NCI-H82 (cell line): ENCODE measurements at regions not wholly inside any gene's neighbourhood (a gene's known extent, or its start where the extent isn't known, plus 50 kb on each side); places are given as distances from the start of the nearest gene placed in this dataset.
"Not testable (repeated sequence)": the region's sequence is repeated elsewhere in the genome, so short reads cannot be mapped to it uniquely, and the experiment has no call there.

Experiments
- DNase-seq: peaks from one replicate; lab custom pipeline; 2025; lab: John Stamatoyannopoulos, UW

DNA sequence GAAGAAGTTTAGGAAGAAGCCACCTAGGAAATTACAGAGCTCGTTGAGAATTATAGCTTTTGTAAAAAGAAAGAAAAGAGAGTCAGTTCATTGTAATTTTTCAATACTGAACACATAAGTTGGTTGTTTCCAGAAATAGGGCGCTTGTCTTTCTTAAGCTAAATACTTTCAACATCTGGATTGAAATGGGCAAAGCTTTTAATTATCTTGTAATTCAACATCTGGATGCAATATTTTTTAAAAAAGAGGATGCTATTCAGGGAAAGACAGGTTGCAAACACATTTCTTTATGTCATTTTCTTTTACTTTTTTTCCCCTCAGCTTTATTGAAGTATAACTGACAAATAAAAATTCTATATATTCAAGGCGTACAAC lies 100.7 kb upstream of the TRPC7 start:
- DNase-seq: no peak

DNA sequence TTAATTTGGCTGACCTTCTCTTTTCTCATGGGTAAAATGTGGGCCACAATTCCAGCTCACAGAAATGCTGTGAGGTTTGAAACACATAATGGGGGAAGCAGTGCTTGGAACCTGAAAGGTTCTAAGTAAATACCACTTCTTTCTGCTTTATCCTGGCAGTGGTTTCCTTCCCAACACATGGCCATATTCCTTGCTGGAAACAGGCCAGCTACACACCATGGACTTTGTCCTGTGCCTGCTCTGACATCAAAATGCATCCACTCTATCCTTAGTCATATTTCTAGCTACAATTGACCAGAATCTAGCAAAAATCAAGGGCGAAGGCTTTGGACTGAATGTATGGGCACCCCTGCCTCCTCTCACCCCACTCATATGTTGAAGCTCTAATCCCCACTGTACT lies 93.1 kb upstream of the TRPC7 start:
- no peak for DNase-seq

DNA sequence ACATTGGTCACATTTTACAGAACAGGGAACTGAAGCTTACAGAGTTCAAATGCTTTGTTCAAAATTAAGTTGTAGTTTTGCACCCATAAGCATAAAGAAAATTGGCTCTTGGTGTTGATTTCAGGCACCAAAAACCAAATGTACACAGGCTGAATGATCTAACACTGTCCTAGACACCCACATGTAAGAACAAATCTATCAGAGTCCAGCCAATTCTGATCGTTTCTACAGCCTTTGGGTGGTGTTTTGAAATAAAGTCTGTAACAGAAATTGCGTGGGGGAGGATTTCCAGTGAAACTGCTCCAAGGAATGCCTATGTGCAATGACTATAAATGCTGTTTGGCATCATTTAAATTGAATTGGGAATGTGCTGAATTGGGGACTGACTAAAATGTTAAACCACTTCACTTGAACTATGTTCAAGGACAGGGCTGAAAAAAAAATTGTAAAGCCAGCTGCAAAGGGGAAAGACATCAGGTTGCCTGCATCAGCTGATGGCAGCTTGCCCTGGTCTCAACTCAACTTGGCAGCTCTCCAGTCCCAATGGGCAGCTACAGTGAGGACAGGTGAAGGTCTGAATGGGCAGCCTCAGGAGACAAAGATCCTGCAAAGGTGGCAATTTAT lies 92.2 kb upstream of the TRPC7 start:
- no peak for DNase-seq

DNA sequence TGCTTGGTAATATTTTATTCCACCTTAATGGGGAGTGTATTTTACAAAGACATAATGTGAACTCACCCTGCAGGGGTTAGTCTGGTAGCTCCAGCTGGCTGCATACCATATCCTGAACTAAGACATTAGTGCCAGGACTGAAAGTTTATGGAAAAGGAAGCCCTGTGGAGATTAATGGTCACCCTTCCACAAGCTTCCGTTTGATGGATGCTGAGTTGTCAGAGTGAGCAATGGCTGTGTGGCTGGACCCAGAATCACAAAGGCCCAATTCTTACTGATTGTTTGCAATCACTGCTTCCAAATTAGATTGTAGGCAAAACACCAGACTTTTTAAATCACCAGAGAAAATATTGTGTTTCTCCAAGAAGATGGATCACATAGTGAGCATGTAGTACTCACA lies 90.1 kb upstream of the TRPC7 start:
- no peak for DNase-seq

DNA sequence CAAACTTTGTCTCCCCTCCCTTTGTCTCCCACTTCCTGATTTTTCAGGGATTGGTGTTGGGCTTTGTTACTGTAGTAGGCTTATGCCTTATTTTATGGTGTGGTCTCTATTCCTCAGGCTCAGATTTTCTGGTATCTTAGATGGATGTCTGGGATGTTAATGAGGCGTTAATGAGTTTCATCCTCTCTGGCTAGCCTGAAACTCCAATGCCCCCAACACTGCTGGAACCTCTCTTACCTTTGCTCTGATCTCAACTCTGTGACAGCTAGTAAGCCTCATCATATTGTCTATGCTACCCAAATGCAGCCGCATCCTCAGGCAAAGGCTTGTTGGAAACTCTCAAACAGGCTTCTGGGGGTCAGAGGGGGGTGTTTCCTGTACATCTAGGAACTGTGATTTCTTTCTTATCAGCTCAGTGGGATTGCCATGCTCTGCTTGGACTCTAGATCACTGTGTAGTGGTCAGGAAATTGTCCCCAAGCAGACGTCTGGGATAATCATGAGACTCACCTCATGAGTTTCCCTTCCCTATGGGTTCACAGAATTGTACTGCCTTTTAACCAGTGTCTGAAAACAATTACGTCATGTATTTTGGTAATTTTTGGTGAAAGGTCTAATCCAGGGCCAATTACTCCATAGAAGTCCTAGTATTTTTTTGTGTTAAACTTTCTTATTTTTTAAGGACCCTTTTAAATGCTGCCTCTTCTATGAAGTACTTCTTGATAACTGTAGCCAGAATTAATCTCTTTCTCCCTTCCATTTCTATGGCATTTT lies 88.8 kb upstream of the TRPC7 start:
- no peak for DNase-seq

DNA sequence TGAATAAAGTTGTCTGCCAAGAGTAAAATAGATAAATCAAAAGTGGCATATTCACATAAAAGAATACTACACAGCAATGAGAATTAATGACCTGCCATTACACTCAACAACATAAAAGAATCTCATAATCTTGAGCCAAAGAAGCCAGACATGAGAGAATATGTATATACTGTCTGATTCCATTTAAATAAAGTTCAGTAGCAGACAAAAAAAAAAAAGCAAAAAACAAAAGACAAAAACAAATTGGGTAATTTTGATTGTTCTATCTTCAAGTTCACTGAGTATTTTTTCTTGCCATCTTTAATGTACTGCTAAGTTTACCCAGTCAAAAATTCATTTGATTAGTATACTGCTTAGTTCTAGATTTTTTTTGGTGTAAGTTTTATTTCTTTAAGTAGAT lies 87.9 kb upstream of the TRPC7 start:
- DNase-seq: no peak

DNA sequence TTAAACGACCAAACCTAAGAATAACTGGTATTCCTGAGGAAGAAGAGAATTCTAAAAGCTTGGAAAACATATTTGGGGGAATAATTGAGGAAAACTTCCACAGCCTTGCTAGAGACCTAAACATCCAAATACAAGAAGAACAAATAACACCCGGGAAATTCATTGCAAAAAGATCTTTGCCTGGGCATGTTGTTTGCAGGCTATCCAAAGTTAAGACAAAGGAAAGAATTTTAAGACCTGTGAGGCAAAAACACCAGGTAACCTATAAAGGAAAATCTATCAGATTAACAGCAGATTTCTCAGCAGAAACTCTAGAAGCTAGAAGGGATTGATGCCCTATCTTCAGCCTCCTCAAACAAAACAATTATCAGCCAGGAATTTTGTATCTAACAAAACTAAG lies 82.2 kb upstream of the TRPC7 start:
- DNase-seq: not testable (repeated sequence)

DNA sequence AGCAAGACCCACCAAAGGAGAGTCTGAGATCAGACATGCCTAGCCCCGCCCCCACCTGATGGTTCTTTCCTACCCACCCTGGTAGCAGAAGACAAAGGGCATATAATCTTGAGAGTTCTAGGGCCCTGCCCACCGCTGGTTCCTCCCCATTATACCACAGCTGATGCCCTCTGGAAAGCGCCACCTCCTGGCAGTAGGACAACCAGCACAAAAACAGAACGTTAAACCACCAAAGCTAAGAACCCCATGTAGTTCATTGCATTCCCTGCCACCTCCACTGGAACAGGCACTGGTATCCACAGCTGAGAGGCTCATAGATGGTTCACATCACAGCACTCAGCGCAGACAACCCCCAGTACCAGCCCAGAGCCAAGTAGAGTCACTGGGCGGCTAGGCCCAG lies 81.2 kb upstream of the TRPC7 start:
- DNase-seq: no peak

DNA sequence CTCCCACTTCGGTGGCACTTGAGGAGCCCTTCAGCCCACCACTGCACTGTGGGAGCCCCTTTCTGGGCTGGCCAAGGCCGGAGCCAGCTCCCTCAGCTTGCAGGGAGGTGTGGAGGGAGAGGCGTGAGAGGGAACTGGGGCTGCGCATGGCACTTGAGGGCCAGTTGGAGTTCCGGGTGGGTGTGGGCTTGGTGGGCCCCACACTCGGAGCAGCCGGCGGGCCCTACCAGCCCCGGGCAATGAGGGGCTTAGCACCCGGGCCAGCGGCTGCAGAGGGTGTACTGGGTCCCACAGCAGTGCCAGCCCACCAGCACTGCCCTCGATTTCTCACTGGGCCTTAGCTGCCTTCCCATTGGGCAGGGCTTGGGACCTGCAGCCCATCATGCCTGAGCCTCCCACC lies 78.8 kb upstream of the TRPC7 start:
- not testable (repeated sequence) for DNase-seq

DNA sequence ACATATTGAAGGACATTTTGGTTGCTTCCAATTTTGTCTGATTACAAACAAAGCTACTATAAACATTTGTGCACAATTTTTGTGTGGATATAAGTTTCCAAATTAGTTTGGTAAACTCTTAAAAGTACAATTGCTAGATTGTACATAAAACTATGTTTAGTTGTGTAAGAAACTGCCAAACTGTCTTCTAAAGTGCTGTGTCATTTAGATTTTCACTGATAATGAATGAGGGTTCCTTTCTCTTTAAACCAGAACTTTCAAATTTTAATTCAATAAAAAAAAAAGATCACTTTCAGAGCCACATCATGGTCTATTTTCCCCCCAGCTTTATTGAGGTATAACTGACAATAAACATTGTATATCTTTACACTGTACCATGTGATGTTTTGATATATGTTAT lies 74.0 kb upstream of the TRPC7 start:
- DNase-seq: no peak

DNA sequence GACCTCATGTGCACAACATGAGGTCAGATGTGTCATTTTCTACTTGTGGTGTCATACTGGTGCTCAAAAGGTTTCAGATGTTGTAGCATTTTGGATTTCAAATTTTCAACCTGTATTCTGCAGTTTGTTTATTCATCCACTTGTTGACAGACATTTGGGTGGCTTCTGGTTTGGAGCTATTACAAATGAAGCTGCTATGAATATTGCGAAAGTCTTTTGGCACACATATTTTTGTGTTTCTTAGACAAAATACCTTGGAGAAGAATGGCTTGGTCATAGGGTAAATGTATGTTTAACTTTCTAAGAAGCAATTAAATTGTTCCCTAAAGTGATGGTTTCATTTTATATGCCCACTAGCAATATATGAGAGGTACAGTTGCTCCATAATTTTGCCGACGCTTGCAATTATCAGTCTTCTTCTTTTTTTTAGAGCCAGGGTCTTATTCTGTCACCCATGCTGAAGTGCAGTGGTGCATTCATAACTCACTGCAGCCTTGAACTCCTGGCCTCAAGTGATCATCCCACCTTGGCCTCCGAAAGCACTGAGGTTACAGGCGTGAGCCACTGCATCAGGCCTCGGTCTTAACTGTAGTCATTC lies 70.7 kb upstream of the TRPC7 start:
- DNase-seq: no peak

DNA sequence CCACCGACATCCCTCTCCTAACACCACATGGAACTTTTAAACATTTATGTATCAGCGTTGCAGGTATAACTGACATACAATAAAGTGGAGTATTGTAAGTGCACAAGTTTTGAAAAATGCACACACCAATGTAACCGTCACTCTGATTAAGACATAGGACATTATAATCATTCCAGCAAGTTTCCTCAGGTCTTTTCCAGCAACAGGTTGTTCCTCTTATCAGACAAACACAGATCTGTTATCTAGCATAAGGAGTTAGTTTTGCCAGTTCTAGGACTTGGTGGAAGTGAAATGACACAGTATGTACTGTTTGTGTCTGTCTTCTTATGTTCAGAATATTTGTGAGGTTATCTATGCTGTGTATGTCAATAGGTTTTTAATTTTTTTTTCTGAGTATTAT lies 69.5 kb upstream of the TRPC7 start:
- no peak for DNase-seq

DNA sequence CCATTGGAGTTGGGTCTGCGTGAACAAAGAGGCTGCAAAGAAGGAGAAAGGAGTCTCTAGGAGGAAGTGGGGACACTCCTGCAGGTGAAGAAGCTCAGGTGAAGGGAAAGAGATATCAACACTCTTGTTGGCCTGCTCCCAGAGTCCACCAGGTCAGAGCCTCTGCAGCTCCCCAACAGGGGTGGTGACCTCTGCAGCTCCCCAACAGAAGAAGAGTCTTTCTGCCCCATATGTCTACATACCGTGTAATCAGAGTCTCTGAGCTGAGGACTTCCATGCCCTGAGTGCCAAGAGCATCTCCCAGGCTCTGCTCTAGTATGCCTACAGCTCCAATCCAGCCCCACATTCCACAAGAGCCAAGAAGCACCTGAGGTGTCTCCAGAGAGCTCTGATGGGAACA lies 67.4 kb upstream of the TRPC7 start:
- DNase-seq: no peak

DNA sequence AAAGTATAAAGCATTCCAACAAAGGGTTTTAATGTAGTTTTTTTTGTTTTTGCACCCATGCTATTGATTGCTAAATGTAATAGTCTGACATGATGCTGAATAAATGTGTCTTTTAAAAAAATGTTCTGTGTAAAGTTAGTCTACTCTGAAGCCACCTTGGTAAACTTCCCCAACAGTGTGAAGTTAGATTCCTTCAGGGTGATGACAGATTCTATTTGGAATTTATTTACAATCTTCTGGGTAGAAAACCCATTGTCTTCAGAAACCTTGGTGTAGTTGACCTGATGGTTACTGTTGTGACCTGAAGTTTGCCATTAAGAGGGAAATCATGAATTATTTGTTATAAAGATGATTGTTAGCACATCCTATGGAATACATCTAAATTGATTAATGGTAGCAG lies 64.7 kb upstream of the TRPC7 start:
- no peak for DNase-seq

DNA sequence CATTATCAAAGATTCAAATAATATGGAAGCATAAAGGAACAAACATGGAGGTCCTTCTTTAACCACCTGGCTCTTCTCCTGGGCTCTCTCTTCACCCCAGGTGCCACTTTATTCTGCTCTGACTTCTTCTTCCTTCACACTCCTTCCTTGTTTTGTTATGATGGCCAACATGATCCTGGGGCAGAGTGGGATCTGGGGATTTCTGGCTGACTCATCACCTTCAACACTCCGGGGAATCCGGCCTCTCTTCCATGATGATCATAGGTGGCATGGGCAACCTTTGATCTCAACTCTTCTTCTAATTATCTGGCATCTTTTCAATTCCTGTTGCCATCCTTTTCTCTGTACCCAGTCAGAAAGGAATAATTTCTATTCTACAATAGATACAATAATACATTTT lies 62.1 kb upstream of the TRPC7 start:
- no peak for DNase-seq

DNA sequence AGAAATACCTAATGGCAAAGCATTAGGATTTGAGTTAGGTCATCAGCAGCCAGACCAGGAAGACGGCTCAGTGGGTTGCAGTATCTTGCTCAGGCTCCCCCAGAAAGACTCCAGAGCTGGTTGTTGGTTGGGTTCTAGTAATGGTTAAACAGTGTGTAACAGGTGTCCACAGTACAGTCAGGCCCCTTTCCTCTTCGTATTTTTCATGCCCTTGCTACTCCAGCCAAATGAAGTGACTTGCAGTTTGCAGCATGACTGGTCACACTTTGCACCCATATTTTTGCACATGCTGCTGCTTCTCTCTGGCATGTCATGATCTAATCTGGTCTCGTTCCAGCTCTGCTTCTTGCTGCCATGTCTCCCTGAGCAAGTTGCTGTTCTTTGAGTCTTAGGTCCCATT lies 60.6 kb upstream of the TRPC7 start:
- DNase-seq: no peak

DNA sequence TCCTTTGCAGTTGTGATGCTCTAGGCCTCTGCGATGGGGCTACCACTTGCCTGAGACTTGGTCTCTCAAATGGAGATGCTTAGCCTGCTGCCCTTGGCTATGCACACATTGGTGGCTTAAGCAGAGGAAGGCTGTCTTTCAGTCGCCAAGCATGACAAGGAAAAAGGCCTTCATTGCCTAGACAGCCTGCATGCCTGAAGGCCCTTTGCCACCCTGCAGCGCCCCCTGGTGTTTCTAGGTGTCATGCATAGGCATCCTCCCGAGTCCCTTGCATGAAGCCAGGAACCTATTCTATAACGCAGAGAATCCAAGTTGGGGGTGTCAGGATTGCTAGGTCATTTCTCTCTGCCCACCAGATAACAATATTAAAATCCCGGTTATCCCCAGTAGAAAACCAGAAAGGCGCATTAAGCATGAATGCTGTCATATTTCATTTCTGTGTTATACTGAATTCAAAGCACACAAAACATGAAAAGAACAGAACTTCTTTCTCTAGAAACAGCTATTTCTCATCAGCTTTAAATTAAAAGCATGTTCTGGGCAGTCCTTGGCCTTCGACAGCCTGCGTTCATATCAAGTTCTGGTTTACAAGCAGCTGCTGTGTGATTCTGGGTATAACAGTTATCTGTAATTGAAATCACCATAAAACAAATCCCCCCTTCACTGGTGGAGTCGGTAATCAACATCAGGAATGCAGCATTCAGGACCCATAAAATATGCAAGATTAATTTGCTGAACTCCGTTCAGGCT lies 59.7 kb upstream of the TRPC7 start:
- peak; percentile 89 for DNase-seq

DNA sequence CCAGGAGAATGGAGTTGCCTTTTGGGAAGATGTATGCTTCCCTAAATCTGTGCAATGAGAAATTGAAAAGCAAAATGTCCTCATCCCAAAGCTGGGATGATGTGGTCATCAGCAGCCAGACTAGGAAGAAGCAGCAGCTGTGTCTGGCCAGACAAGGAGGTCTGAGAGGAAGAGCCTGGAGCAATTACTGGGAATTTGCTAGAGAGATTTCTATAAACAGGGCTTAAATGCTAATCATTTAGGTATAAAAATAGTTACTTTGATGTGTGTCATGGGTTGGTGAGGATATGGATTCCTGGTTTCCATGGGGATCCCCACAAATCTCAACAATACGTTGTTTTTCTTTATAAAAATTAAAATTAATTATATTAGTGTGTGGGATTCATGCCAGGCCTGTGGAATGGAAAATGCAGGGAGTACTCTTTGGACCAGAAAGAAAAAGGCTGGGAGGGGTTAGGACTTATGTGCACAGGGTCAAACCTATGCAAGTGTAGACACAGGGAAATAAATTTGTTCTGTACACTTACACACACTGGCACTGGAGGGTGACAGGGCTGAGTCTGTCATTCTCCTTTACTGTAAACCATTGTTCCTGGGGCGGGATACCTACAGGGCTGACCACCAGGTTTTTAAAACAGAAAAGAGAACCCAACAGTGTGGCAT lies 58.7 kb upstream of the TRPC7 start:
- no peak for DNase-seq

DNA sequence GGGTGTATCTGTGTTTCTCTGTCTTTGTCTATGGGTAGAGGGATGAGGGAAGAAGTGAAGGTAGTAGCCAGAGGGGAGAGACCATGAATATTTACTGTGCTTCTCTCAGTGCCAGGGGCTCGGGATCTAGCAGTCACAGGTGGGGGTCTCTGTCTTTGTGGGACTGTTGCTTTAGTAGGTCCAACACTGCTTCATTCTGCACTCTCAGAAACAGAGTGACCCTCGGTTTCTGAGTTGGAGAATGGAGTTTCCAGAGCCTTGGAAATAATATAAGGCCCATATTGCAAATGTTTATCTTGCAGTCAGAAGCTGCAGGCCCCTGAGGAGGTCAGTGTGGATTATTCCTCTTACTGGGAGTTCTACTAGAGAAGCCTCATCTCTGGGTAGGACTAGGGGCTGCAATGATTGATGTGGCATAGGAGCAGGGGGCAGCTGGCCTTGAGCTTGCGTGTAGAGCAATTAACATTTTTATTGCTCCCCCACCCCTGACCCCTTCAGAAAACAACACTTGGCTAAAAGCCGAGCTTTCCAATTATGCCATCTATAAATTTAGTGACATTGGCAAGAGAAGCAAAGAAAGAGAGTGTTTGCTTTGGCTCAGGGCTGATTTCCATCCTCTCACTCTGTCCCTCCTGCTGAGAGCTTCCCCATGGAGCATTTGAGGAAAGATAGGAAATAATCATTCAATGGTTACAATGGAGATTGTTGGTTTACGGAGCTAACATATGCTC lies 55.0 kb upstream of the TRPC7 start:
- DNase-seq: no peak

DNA sequence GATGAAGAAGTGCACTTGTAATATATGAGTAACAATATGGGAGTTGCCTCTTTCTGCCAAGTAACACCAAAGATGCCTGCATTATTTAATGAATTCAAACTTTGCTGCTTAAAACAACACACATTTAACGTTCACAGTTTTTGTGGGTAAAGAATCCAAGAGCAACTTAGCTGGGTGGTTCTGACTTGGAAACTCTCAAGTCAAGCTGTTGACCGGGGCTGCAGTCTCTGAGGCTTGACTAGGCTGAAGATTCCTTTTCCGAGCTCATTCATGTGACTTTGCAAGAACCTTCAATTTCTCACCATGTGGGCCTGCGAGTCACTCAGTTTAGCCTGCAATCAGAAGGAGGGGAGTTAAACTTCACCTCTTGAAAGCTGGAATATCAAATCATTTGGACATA lies 53.0 kb upstream of the TRPC7 start:
- no peak for DNase-seq
